Left lung (tissue), 4 donors: ENCODE measurements at regions not wholly inside any gene's neighbourhood (a gene's known extent, or its start where the extent isn't known, plus 50 kb on each side); places are given as distances from the start of the nearest gene placed in this dataset.

ENCODE experiments used
- ATAC-seq: fragments of 200-7000 bp; cut with Tn5 transposase; one replicate; pipeline ENCODE4 v1.9.1; 2020; ENCODE audit warnings: moderate library complexity
- DNase-seq, 4 donors: peaks; one replicate each; pipeline ENCODE4 v3.0.0-alpha.2; 2013 to 2020
- H3K27ac ChIP-seq, 2 donors: fragments of 200-600 bp; sonication (generic) in 1 of 2; one replicate each; pipeline versions ENCODE4 v1.5.0 to v1.8.0; 2020 to 2021
- H3K27me3 ChIP-seq, 2 donors: fragments of 200-600 bp; sonication (generic) in 1 of 2; one replicate each; pipeline versions ENCODE4 v1.5.0 to v1.8.0; 2020 to 2021
- H3K36me3 ChIP-seq, 2 donors: fragments of 200-600 bp; sonication (generic) in 1 of 2; one replicate each; pipeline versions ENCODE4 v1.5.0 to v1.8.0; 2020 to 2021
- H3K4me1 ChIP-seq, 2 donors: fragments of 200-600 bp; one replicate each; pipeline ENCODE4 v1.8.0; 2021
- H3K4me3 ChIP-seq, 2 donors: fragments of 200-600 bp; sonication (generic) in 1 of 2; one replicate each; pipeline versions ENCODE4 v1.5.0 to v1.8.0; 2020 to 2021; ENCODE audit warnings: mild to moderate bottlenecking in 1 of 2
- H3K9me3 ChIP-seq, 2 donors: fragments of 200-600 bp; sonication (generic) in 1 of 2; one replicate each; pipeline versions ENCODE4 v1.5.0 to v1.8.0; 2020 to 2021
- intact Hi-C, 2 donors: fragments of 100-400 bp; cut with DNase I; formaldehyde crosslinking; loops; one replicate each; pipeline versions ENCODE4 v1.11.2 to v1.14.2; 2022
- TF ChIP-seq, protein P1 (sequence below), 2 donors: fragments of 200-600 bp; sonication (generic) in 1 of 2; IDR thresholded peaks; one replicate each; pipeline versions ENCODE4 v1.5.0 to v1.8.0; 2021; ENCODE audit warnings: antibody characterized with exemption in 2 of 2
- donor health status: DM: no; HTN: yes; CAD: no.
- donor health status: DM: no; HTN: no; CAD: no.

GRCh38 chr2:5923957-5924945 is 232.1 kb downstream of the SOX11 start:
- Histone ChIP-seq H3K36me3 (no peaks in the 10 kb centered on the region), H3K27ac (no peak overlapping the region), H3K4me1 (no peaks in the 10 kb centered on the region), H3K4me3 (no peak overlapping the region), H3K9me3 (no peaks in the 10 kb centered on the region), H3K27me3 (no peaks in the 10 kb centered on the region)
- intact Hi-C loops: no loop called here
- TF ChIP-seq, protein P1, sequence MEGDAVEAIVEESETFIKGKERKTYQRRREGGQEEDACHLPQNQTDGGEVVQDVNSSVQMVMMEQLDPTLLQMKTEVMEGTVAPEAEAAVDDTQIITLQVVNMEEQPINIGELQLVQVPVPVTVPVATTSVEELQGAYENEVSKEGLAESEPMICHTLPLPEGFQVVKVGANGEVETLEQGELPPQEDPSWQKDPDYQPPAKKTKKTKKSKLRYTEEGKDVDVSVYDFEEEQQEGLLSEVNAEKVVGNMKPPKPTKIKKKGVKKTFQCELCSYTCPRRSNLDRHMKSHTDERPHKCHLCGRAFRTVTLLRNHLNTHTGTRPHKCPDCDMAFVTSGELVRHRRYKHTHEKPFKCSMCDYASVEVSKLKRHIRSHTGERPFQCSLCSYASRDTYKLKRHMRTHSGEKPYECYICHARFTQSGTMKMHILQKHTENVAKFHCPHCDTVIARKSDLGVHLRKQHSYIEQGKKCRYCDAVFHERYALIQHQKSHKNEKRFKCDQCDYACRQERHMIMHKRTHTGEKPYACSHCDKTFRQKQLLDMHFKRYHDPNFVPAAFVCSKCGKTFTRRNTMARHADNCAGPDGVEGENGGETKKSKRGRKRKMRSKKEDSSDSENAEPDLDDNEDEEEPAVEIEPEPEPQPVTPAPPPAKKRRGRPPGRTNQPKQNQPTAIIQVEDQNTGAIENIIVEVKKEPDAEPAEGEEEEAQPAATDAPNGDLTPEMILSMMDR (IDR thresholded peaks at IDR 0.05): no peak
- ATAC-seq: no peak
- no peak for DNase-seq

- no peaks in the 10 kb centered on the region for H3K27me3 ChIP-seq
- no peak for DNase-seq
- H3K27ac ChIP-seq: no peak overlapping the region
- H3K36me3 ChIP-seq: no peaks in the 10 kb centered on the region
- TF ChIP-seq, protein P1 (IDR thresholded peaks at IDR 0.05): no peak
- intact Hi-C loops: no loop called here
- peaks cover 0 to 6% of the 10 kb centered on the region in 2 donors for H3K9me3 ChIP-seq
- no peaks in the 10 kb centered on the region for H3K4me1 ChIP-seq
- no peak for ATAC-seq
- H3K4me3 ChIP-seq: no peak overlapping the region
Measured at GRCh38 chr2:5925604-5926003, 233.4 kb downstream of the SOX11 start.

DNA sequence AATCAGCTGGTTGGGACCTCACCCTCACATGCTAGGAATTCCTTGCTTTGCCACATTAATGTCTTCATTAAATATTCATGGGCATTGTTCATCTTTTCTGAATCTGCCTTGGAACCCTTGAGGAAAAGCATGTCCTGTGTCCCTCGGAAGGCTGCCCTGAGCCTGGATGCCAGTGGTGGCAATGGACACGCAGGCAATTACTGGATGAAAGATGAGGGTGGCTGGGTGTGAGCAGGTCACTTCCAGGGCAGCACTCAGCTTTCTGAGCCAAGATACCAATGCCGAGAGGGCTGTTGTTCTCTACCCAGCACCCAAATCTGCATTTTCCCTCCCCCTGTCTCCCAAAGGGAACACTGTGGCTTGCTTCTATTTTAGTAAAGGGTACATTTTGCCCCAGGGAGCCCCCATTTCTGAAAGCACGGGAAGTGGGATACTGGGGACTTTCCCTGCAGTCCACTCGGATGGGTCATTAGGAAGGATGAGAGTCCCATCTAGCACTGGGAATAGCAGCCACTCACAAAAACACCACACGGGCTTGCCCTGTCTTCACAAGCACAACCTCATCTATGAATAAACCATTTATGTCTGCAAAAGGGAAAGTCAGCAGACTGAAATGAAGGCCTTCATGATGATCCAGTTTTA is 234.8 kb downstream of the SOX11 start:
- DNase-seq (no peak), ATAC-seq (no peak)
- H3K36me3 ChIP-seq: no peaks in the 10 kb centered on the region
- TF ChIP-seq, protein P1 (IDR thresholded peaks at IDR 0.05): no peak
- H3K27me3 ChIP-seq: no peaks in the 10 kb centered on the region
- no peaks in the 10 kb centered on the region for H3K4me1 ChIP-seq
- peaks cover 0 to 10% of the 10 kb centered on the region in 2 donors for H3K9me3 ChIP-seq
- intact Hi-C loops: no loop called here
- H3K4me3 ChIP-seq: no peak overlapping the region
- no peak overlapping the region for H3K27ac ChIP-seq

DNA sequence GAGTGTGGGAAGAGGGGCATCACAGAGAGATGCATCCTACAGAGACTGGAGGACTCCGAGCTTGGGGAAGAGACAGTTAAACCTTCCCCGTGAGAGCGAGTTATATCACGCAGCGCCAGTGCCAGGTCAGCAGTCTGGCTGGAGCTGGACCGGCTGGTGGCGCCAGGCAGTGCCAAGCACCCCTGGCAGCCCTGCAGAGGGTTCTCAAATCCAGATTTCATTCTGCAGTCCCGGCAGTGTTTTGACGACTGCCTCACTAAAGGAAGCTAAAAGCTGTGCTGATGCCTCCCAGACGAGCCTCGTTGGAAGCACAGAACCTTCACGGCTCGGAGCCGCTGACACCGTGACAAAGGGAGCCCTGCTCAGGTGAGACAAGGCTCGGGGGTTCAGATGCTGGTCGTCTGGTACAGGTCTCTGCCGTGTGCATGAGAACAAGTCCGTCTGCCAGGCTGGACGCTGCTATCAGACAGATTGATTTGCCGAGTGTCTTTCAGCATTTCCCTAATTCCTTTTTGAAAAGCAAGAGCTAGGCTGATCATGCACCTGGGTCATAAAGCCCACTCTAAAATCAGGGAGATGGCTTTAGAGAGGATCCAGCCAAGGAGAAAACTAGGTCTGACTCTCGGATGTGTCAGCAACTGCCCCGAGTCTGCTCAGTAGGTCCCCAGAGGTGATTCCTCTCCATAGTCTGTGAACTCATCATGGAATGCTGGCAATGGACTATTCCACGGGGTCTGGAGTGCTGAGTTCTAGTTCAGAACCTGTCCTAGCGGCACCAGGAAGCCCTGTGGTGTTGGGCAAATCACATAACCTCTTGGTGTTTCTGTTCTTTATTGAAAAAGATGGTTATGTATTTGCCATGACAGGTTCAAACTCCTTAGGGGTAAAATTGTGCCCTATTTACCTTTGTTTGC is 240.6 kb downstream of the SOX11 start:
- peak in 1 of 4 donors; percentile 16 for DNase-seq
- ATAC-seq: peak; percentile 90
- TF ChIP-seq, protein P1 (IDR thresholded peaks at IDR 0.05): no peak
- intact Hi-C loops: no loop called here
- Histone ChIP-seq H3K4me1 (no peaks in the 10 kb centered on the region), H3K4me3 (no peak overlapping the region), H3K36me3 (no peaks in the 10 kb centered on the region), H3K9me3 (peaks cover 0 to 14% of the 10 kb centered on the region in 2 donors), H3K27ac (no peak overlapping the region), H3K27me3 (no peaks in the 10 kb centered on the region)
